Stomach (tissue), 8 donors: ENCODE measurements at regions not wholly inside any gene's neighbourhood (a gene's known extent, or its start where the extent isn't known, plus 50 kb on each side); places are given as distances from the start of the nearest gene placed in this dataset.

ENCODE experiments used
- DNase-seq, 2 donors: peaks; one replicate each; pipeline versions ENCODE4 v3.0.0 to v3.0.0-alpha.2; 2013 to 2019
- H3K27ac ChIP-seq, 5 donors: fragments of 200-600 bp in 4 of 5; sonication (generic) in 4 of 5; one replicate each; pipeline ENCODE4 v1.5.1; 2013 to 2019; ENCODE audit warnings: mild to moderate bottlenecking in 1 of 5, moderate library complexity in 1 of 5
- H3K27me3 ChIP-seq, 3 donors: fragments of 200-600 bp; sonication (generic); one replicate each; pipeline ENCODE4 v1.5.1; 2017 to 2019; ENCODE audit warnings: mixed run types in 1 of 3
- H3K36me3 ChIP-seq, 4 donors: fragments of 200-600 bp; sonication (generic); 1 replicate in 3 of 4; 2 replicates in 1 of 4; pipeline ENCODE4 v1.5.1; 2016 to 2019
- H3K4me1 ChIP-seq, 4 donors: fragments of 200-600 bp; sonication (generic); one replicate each; pipeline ENCODE4 v1.5.1; 2016 to 2019
- H3K4me3 ChIP-seq, 4 donors: fragments of 200-600 bp; sonication (generic) in 3 of 4; one replicate each; pipeline ENCODE4 v1.5.1; 2016 to 2019; ENCODE audit warnings: mild to moderate bottlenecking in 1 of 4
- H3K9me3 ChIP-seq, 4 donors: fragments of 200-600 bp; sonication (generic); one replicate each; pipeline ENCODE4 v1.5.1; 2016 to 2019
- EP300 ChIP-seq: sonication (generic); formaldehyde crosslinking; IDR thresholded peaks from one replicate; pipeline ENCODE4 v1.6.1; 2017; ENCODE audit warnings: antibody characterized with exemption
- POLR2A ChIP-seq, 4 donors: fragments of 450-650 bp; IDR thresholded peaks; one replicate each; pipeline ENCODE4 v1.6.1; 2016; ENCODE audit warnings: antibody characterized with exemption in 4 of 4, control low read depth in 2 of 4, mild to moderate bottlenecking in 1 of 4, moderate library complexity in 1 of 4
- POLR2AphosphoS5 ChIP-seq, 3 donors: sonication (generic); formaldehyde crosslinking; IDR thresholded peaks; one replicate each; pipeline ENCODE4 v1.6.1; 2016; ENCODE audit warnings: antibody characterized with exemption in 3 of 3
- WGBS, 5 donors: extraction: QIAGEN DNeasy Blood & Tissue Kit in 3 of 5; methylation state at CpG; one replicate each; pipeline versions ENCODE4 v1.1.5 to v1.1.7; 2013 to 2018; 5-methylcytosine and 5-hydroxymethylcytosine counted together
- intact Hi-C: fragments of 100-400 bp; cut with DNase I; formaldehyde crosslinking; loops from one replicate; pipeline ENCODE4 v1.15.1; 2023; ENCODE audit warnings: low total_unique reads
- TF ChIP-seq, protein P1 (sequence below), 7 experiments: fragments of 450-650 bp in 4 of 7; fragments of 200-600 bp in 3 of 7; sonication (generic) in 3 of 7; IDR thresholded peaks; one replicate each; pipeline ENCODE4 v1.5.1; 2016 to 2019; ENCODE audit warnings: antibody characterized with exemption in 7 of 7, control low read depth in 2 of 7, mild to moderate bottlenecking in 1 of 7
- donor health status: healthy with polysubstance abuse.
- donor health status: Bipolar disorder and iron deficiency.
- donor health status: healthy.

DNA sequence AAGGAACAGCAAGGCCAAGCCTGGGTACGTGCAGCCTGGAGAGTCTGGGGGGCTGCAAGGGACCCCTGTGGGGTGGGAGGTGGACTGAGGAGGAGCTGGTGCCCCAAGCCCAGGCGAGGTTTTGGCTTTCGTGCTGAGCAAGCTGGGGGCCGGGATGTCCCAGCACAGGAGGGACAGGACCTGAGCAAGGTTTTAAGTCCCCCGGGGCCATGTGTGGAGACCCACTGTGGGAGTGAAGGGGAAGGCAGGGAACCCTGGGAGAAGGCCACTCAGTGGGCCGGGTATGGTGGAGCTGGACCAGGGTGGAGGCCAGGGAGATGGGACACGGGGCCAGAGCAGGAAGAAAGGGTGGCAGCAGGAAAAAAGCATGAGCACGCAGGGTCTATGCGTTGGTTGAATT lies 419.2 kb upstream of the SULF2 start:
- TF ChIP-seq POLR2A (IDR thresholded peaks at IDR 0.05): no peak
- TF ChIP-seq, protein P1, sequence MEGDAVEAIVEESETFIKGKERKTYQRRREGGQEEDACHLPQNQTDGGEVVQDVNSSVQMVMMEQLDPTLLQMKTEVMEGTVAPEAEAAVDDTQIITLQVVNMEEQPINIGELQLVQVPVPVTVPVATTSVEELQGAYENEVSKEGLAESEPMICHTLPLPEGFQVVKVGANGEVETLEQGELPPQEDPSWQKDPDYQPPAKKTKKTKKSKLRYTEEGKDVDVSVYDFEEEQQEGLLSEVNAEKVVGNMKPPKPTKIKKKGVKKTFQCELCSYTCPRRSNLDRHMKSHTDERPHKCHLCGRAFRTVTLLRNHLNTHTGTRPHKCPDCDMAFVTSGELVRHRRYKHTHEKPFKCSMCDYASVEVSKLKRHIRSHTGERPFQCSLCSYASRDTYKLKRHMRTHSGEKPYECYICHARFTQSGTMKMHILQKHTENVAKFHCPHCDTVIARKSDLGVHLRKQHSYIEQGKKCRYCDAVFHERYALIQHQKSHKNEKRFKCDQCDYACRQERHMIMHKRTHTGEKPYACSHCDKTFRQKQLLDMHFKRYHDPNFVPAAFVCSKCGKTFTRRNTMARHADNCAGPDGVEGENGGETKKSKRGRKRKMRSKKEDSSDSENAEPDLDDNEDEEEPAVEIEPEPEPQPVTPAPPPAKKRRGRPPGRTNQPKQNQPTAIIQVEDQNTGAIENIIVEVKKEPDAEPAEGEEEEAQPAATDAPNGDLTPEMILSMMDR (IDR thresholded peaks at IDR 0.05): no peak
- TF ChIP-seq EP300: no peak
- TF ChIP-seq POLR2AphosphoS5 (IDR thresholded peaks at IDR 0.05): no peak
- intact Hi-C loops: no loop called here
- 84 to 92% (median 90%) methylated on average over 9 of the region's 9 CpGs for WGBS, 5 donors

DNA sequence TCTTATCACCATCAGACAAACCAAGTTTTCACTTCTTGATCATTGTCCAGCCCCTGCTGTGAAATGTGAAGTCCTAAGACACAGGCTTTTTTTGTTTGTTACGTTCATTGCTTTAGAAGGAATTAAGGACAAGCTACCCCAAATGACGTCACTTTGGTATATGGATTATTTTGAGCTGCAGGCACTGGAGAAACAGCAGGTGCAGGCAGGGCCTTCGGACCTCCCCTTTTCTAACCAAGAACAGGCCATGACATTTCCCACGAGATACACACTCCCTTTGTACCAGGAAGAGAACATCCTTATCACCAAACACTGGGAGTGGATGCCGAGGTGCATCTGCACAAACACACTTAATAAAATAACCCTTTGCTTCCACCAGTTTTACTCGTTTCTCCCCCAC lies 418.0 kb upstream of the SULF2 start:
- Histone ChIP-seq H3K4me3 (no peak overlapping the region), H3K4me1 (no peaks in the 10 kb centered on the region), H3K36me3 (no peaks in the 10 kb centered on the region), H3K27me3 (peaks cover 0 to 12% (median 0%) of the 10 kb centered on the region in 3 donors), H3K9me3 (no peaks in the 10 kb centered on the region), H3K27ac (no peak overlapping the region)
- no peak for TF ChIP-seq POLR2AphosphoS5 (IDR thresholded peaks at IDR 0.05)
- TF ChIP-seq POLR2A (IDR thresholded peaks at IDR 0.05): no peak
- TF ChIP-seq, protein P1 (IDR thresholded peaks at IDR 0.05): no peak
- TF ChIP-seq EP300: no peak
- intact Hi-C loops: no loop called here
- DNase-seq: no peak
- WGBS, 5 donors: 56 to 71% (median 65%) methylated on average over 6 of the region's 6 CpGs

More for the DNA sequence above, 419.2 kb upstream of the SULF2 start:
- Histone ChIP-seq H3K4me1 (no peaks in the 10 kb centered on the region), H3K27ac (no peak overlapping the region), H3K4me3 (no peak overlapping the region), H3K36me3 (no peaks in the 10 kb centered on the region), H3K9me3 (no peaks in the 10 kb centered on the region), H3K27me3 (peaks cover 0 to 9% (median 0%) of the 10 kb centered on the region in 3 donors)
- DNase-seq: no peak

DNA sequence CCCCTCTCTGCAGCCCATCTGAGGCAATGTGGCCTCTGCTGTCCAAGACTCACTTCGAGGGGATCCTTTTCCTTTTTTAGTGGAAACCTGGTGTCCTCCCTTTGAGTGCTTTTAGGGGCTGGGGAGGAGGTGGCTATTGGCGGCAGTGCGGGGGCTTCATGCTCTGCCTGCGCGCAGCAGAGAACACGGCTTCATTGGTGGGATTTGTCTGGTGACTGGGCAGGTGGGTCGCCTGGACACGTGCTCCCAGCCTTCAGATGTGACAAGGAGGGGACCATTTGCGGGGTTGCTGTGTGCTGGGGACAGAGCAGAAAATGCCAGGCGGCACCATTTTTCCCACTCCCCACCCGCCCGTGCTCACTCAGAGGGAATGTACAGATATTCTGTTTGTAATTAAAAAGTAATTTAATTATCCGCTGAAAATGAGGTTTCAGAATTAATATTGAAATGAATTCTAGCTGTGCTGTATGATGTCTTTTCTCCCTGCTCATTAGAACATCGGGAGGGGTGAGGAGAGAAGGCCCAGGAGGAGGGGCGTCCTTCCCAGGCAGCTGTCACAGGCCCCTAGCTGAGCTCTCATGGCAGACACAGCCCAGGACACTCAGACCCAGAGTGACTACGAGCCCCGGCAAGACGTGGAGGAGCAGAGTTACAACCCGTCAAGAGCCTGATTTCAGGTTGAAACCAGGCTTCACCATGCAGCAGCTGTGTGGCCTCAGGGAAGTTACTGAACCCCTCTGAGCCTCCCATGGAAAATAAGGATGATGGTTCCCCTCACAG lies 417.2 kb upstream of the SULF2 start:
- 82 to 89% (median 85%) methylated on average over 19 of the region's 19 CpGs for WGBS, 5 donors
- H3K27ac ChIP-seq: no peak overlapping the region
- intact Hi-C loops: no loop called here
- H3K27me3 ChIP-seq: peaks cover 0 to 16% (median 0%) of the 10 kb centered on the region in 3 donors
- no peaks in the 10 kb centered on the region for H3K36me3 ChIP-seq
- H3K9me3 ChIP-seq: no peaks in the 10 kb centered on the region
- TF ChIP-seq EP300 (no peak), POLR2AphosphoS5 (IDR thresholded peaks at IDR 0.05) (no peak), POLR2A (IDR thresholded peaks at IDR 0.05) (no peak)
- TF ChIP-seq, protein P1 (IDR thresholded peaks at IDR 0.05): no peak
- DNase-seq: no peak
- H3K4me3 ChIP-seq: no peak overlapping the region
- H3K4me1 ChIP-seq: no peaks in the 10 kb centered on the region

DNA sequence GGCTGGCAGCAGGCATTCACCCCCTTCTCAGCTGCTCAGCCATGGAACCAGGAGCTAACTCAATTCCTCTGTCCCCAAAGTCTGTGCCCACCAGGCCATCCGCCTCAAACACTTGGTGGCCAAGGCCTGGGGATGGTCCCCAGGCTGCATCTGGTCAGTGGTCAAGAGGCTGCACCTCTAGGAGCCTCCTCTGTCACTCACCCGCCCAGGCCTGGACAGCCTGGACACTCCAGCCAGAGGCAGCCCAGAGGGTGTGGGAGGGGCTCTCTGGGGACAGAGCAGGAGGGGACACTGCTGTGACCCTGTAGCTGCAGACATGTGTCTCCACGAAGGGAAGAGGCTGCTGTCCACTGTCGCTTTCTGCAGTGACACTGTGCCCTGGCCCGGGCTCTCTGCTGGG lies 416.6 kb upstream of the SULF2 start:
- Histone ChIP-seq H3K36me3 (no peaks in the 10 kb centered on the region), H3K27ac (no peak overlapping the region), H3K27me3 (peaks cover 0 to 16% (median 0%) of the 10 kb centered on the region in 3 donors), H3K4me1 (no peaks in the 10 kb centered on the region), H3K4me3 (no peak overlapping the region), H3K9me3 (no peaks in the 10 kb centered on the region)
- DNase-seq: no peak
- intact Hi-C loops: no loop called here
- TF ChIP-seq EP300 (no peak), POLR2AphosphoS5 (IDR thresholded peaks at IDR 0.05) (no peak), POLR2A (IDR thresholded peaks at IDR 0.05) (no peak)
- TF ChIP-seq, protein P1 (IDR thresholded peaks at IDR 0.05): no peak
- 66 to 79% (median 71%) methylated on average over 3 to 5 of the region's 5 CpGs for WGBS, 5 donors
